GM10266 (cell line): ENCODE measurements at regions not wholly inside any gene's neighbourhood (a gene's known extent, or its start where the extent isn't known, plus 50 kb on each side); places are given as distances from the start of the nearest gene placed in this dataset.

ENCODE experiments used
- DNase-seq: peaks from one replicate; pipeline ENCODE4 v3.0.0; 2012; ENCODE audit errors: extremely low spot score
- CTCF ChIP-seq: IDR thresholded peaks from 2 replicates; pipeline ENCODE4 v1.5.1; 2012; ENCODE audit warnings: mild to moderate bottlenecking, low read depth; ENCODE audit not compliant: control insufficient read depth, insufficient read depth; ENCODE audit errors: missing control alignments

GRCh38 chr18:25929787-25930186, 160.6 kb downstream of the SS18 start:
- no peak for TF ChIP-seq CTCF
- DNase-seq: no peak

GRCh38 chr18:25927830-25928229, 162.6 kb downstream of the SS18 start:
- DNase-seq: no peak
- no peak for TF ChIP-seq CTCF

GRCh38 chr18:25923193-25923592, 167.2 kb downstream of the SS18 start:
- no peak for DNase-seq
- no peak for TF ChIP-seq CTCF

GRCh38 chr18:25921677-25922421, 168.6 kb downstream of the SS18 start:
- peak; percentile 67 for DNase-seq
- peak; percentile 73 for TF ChIP-seq CTCF

GRCh38 chr18:25915907-25916306, 174.5 kb downstream of the SS18 start:
- TF ChIP-seq CTCF: no peak
- DNase-seq: no peak

- no peak for TF ChIP-seq CTCF
- no peak for DNase-seq
Observed at GRCh38 chr18:25898965-25899364, 191.4 kb downstream of the SS18 start.

- no peak for TF ChIP-seq CTCF
- no peak for DNase-seq
Observed at GRCh38 chr18:25896956-25897355, 193.5 kb downstream of the SS18 start.
